ENCODE measurements at regions not wholly inside any gene's neighbourhood (a gene's known extent, or its start where the extent isn't known, plus 50 kb on each side); places are given as distances from the start of the nearest gene placed in this dataset.

DNA sequence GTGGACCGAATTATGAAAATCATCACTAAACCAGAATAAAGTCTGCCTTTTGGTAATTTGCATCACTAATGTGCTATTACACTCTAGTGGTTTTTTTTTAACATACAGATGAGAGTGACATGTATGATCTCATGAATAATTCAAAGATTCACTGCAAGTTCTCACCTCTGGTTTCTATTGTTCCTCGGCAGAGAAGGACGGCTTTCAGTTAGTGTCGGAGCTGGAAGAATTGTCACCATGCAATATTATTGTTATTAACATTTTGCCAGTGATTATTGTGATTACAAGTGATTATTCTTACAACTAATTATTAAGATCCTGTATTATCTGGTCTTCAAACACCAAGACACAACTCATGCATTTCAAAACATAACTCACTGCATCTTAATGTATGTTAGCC, 366.6 kb upstream of the RPS23 start:
- TF ChIP-seq, protein P1, sequence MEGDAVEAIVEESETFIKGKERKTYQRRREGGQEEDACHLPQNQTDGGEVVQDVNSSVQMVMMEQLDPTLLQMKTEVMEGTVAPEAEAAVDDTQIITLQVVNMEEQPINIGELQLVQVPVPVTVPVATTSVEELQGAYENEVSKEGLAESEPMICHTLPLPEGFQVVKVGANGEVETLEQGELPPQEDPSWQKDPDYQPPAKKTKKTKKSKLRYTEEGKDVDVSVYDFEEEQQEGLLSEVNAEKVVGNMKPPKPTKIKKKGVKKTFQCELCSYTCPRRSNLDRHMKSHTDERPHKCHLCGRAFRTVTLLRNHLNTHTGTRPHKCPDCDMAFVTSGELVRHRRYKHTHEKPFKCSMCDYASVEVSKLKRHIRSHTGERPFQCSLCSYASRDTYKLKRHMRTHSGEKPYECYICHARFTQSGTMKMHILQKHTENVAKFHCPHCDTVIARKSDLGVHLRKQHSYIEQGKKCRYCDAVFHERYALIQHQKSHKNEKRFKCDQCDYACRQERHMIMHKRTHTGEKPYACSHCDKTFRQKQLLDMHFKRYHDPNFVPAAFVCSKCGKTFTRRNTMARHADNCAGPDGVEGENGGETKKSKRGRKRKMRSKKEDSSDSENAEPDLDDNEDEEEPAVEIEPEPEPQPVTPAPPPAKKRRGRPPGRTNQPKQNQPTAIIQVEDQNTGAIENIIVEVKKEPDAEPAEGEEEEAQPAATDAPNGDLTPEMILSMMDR (IDR thresholded peaks at IDR 0.05; ENCODE audit: insufficient read depth, low read length), result no peak
- no peak for TF ChIP-seq POLR2AphosphoS5 (IDR thresholded peaks at IDR 0.05; ENCODE audit: low read depth)
- TF ChIP-seq GABPA (IDR thresholded peaks at IDR 0.05; ENCODE audit: low read depth), result no peak
- TF ChIP-seq, protein P2, sequence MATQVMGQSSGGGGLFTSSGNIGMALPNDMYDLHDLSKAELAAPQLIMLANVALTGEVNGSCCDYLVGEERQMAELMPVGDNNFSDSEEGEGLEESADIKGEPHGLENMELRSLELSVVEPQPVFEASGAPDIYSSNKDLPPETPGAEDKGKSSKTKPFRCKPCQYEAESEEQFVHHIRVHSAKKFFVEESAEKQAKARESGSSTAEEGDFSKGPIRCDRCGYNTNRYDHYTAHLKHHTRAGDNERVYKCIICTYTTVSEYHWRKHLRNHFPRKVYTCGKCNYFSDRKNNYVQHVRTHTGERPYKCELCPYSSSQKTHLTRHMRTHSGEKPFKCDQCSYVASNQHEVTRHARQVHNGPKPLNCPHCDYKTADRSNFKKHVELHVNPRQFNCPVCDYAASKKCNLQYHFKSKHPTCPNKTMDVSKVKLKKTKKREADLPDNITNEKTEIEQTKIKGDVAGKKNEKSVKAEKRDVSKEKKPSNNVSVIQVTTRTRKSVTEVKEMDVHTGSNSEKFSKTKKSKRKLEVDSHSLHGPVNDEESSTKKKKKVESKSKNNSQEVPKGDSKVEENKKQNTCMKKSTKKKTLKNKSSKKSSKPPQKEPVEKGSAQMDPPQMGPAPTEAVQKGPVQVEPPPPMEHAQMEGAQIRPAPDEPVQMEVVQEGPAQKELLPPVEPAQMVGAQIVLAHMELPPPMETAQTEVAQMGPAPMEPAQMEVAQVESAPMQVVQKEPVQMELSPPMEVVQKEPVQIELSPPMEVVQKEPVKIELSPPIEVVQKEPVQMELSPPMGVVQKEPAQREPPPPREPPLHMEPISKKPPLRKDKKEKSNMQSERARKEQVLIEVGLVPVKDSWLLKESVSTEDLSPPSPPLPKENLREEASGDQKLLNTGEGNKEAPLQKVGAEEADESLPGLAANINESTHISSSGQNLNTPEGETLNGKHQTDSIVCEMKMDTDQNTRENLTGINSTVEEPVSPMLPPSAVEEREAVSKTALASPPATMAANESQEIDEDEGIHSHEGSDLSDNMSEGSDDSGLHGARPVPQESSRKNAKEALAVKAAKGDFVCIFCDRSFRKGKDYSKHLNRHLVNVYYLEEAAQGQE (IDR thresholded peaks at IDR 0.05; ENCODE audit: insufficient replicate concordance, low read depth), result no peak
- no peak for TF ChIP-seq SPI1 (IDR thresholded peaks at IDR 0.05; ENCODE audit: borderline replicate concordance, low read depth)

All from HL-60 (cell line).